HepG2 (cell line): ENCODE measurements at regions not wholly inside any gene's neighbourhood (a gene's known extent, or its start where the extent isn't known, plus 50 kb on each side); places are given as distances from the start of the nearest gene placed in this dataset.

Source experiments
- GABPA ChIP-seq, 2 experiments: IDR thresholded peaks; 2 replicates each; pipeline ENCODE4 v1.6.1; 2011 to 2016; ENCODE audit warnings: low read depth in 2 of 2, low read length in 1 of 2, missing biosample characterization in 1 of 2, missing genetic modification characterization in 1 of 2
- LCORL ChIP-seq, 2 experiments: fragments of 450-650 bp in 1 of 2; sonication (generic) in 1 of 2; formaldehyde crosslinking in 1 of 2; IDR thresholded peaks; 2 replicates each; pipeline versions ENCODE4 v1.5.0 to v1.6.1; 2017 to 2020; ENCODE audit warnings: antibody characterized with exemption in 1 of 2, missing genetic modification reagents in 1 of 2
- PRMT3 ChIP-seq: sonication (generic); formaldehyde crosslinking; IDR thresholded peaks from 2 replicates; pipeline ENCODE4 v1.8.1; 2022; ENCODE audit warnings: low read depth, mild to moderate bottlenecking, moderate library complexity, missing genetic modification reagents, borderline replicate concordance
- ZFP41 ChIP-seq: sonication (generic); formaldehyde crosslinking; IDR thresholded peaks from 2 replicates; pipeline ENCODE4 v1.4.0; 2020; ENCODE audit warnings: mild to moderate bottlenecking, missing genetic modification reagents, borderline replicate concordance
- ZNF264 ChIP-seq: sonication (generic); formaldehyde crosslinking; IDR thresholded peaks from 2 replicates; pipeline ENCODE4 v1.4.0; 2020; ENCODE audit warnings: missing genetic modification reagents
- ZNF3 ChIP-seq: IDR thresholded peaks from 2 replicates; pipeline ENCODE4 v1.7.0; 2017; ENCODE audit warnings: inconsistent platforms
- TF ChIP-seq, protein P1 (sequence below): sonication (generic); formaldehyde crosslinking; IDR thresholded peaks from 2 replicates; pipeline ENCODE4 v1.5.0; 2020; ENCODE audit warnings: mild to moderate bottlenecking, missing genetic modification reagents, moderate library complexity

- TF ChIP-seq PRMT3 (no peak), LCORL (IDR thresholded peaks at IDR 0.05) (no peak), LCORL (CRISPR knock-in tag; IDR thresholded peaks at IDR 0.05) (no peak), ZNF3 (CRISPR knock-in tag) (no peak), ZNF264 (CRISPR knock-in tag) (no peak), GABPA (IDR thresholded peaks at IDR 0.05; ENCODE audit: low read depth, low read length) (no peak), GABPA (CRISPR knock-in tag; IDR thresholded peaks at IDR 0.05; ENCODE audit: low read depth) (no peak), ZFP41 (CRISPR knock-in tag) (no peak)
- TF ChIP-seq, protein P1, sequence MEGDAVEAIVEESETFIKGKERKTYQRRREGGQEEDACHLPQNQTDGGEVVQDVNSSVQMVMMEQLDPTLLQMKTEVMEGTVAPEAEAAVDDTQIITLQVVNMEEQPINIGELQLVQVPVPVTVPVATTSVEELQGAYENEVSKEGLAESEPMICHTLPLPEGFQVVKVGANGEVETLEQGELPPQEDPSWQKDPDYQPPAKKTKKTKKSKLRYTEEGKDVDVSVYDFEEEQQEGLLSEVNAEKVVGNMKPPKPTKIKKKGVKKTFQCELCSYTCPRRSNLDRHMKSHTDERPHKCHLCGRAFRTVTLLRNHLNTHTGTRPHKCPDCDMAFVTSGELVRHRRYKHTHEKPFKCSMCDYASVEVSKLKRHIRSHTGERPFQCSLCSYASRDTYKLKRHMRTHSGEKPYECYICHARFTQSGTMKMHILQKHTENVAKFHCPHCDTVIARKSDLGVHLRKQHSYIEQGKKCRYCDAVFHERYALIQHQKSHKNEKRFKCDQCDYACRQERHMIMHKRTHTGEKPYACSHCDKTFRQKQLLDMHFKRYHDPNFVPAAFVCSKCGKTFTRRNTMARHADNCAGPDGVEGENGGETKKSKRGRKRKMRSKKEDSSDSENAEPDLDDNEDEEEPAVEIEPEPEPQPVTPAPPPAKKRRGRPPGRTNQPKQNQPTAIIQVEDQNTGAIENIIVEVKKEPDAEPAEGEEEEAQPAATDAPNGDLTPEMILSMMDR (CRISPR knock-in tag), result peak; percentile 18; the same call in 1 of the 2 replicates
These were observed 121.3 kb upstream of the ZNF717 start for GRCh38 chr3:75906555-75907112.
